ENCODE measurements at regions not wholly inside any gene's neighbourhood (a gene's known extent, or its start where the extent isn't known, plus 50 kb on each side); places are given as distances from the start of the nearest gene placed in this dataset.

- no peaks in the 10 kb centered on the region for H3K27me3 ChIP-seq (ENCODE audit: low read length)
- no peaks in the 10 kb centered on the region for H3K9me2 ChIP-seq (replicated peaks; ENCODE audit: insufficient read depth, low read length)
- H3K9me3 ChIP-seq (ENCODE audit: insufficient read depth, low read length), result no peaks in the 10 kb centered on the region
Observed at GRCh38 chr22:48822278-48823233, 1005.1 kb downstream of the BRD1 start.

GRCh38 chr22:48821727-48822126 lies 1005.9 kb downstream of the BRD1 start:
- H3K27ac ChIP-seq (ENCODE audit: low read depth, low read length), result no peak overlapping the region
- H3K79me2 ChIP-seq (ENCODE audit: insufficient read depth, low read length), result no peaks in the 10 kb centered on the region
- H4K20me1 ChIP-seq (ENCODE audit: low read depth, low read length), result no peaks in the 10 kb centered on the region
- TF ChIP-seq CTCF (IDR thresholded peaks at IDR 0.05; ENCODE audit: insufficient read depth, low read length, poor library complexity, severe bottlenecking) (no peak), EZH2phosphoT487 (conservative IDR thresholded peaks at IDR 0.05; ENCODE audit: low read length) (no peak)
- no peak overlapping the region for H2AFZ ChIP-seq (ENCODE audit: low read depth, low read length, severe bottlenecking)
- H3K9ac ChIP-seq (ENCODE audit: low read length), result no peak overlapping the region
- no peaks in the 10 kb centered on the region for H3K9me2 ChIP-seq (replicated peaks; ENCODE audit: insufficient read depth, low read length)
- H3K4me3 ChIP-seq (ENCODE audit: insufficient read depth, low read length, poor library complexity, severe bottlenecking), result no peak overlapping the region
- H3K36me3 ChIP-seq (ENCODE audit: low read length), result no peaks in the 10 kb centered on the region
- no peaks in the 10 kb centered on the region for H3K27me3 ChIP-seq (ENCODE audit: low read length)
- H3K4me2 ChIP-seq (ENCODE audit: low read depth, low read length, poor library complexity, severe bottlenecking), result no peak overlapping the region
- no peaks in the 10 kb centered on the region for H3K9me3 ChIP-seq (ENCODE audit: insufficient read depth, low read length)
- no peaks in the 10 kb centered on the region for H3F3A ChIP-seq (ENCODE audit: insufficient read depth)

More at GRCh38 chr22:48822278-48823233, 1005.1 kb downstream of the BRD1 start:
- H3K9ac ChIP-seq (ENCODE audit: low read length), result no peak overlapping the region
- no peaks in the 10 kb centered on the region for H3K36me3 ChIP-seq (ENCODE audit: low read length)
- no peaks in the 10 kb centered on the region for H3K79me2 ChIP-seq (ENCODE audit: insufficient read depth, low read length)
- H3K4me2 ChIP-seq (ENCODE audit: low read depth, low read length, poor library complexity, severe bottlenecking), result no peak overlapping the region
- no peaks in the 10 kb centered on the region for H4K20me1 ChIP-seq (ENCODE audit: low read depth, low read length)
- no peak overlapping the region for H2AFZ ChIP-seq (ENCODE audit: low read depth, low read length, severe bottlenecking)
- no peak for TF ChIP-seq CTCF (IDR thresholded peaks at IDR 0.05; ENCODE audit: insufficient read depth, low read length, poor library complexity, severe bottlenecking)
- no peak for TF ChIP-seq EZH2phosphoT487 (conservative IDR thresholded peaks at IDR 0.05; ENCODE audit: low read length)
- H3K27ac ChIP-seq (ENCODE audit: low read depth, low read length), result no peak overlapping the region
- H3K4me3 ChIP-seq (ENCODE audit: insufficient read depth, low read length, poor library complexity, severe bottlenecking), result no peak overlapping the region
- H3F3A ChIP-seq (ENCODE audit: insufficient read depth), result no peaks in the 10 kb centered on the region

- Histone ChIP-seq H3K4me3 (ENCODE audit: insufficient read depth, low read length, poor library complexity, severe bottlenecking) (no peak overlapping the region), H3K36me3 (ENCODE audit: low read length) (no peaks in the 10 kb centered on the region), H3K27me3 (ENCODE audit: low read length) (no peaks in the 10 kb centered on the region), H4K20me1 (ENCODE audit: low read depth, low read length) (no peaks in the 10 kb centered on the region), H3K9me2 (replicated peaks; ENCODE audit: insufficient read depth, low read length) (no peaks in the 10 kb centered on the region), H3F3A (ENCODE audit: insufficient read depth) (no peaks in the 10 kb centered on the region), H3K9ac (ENCODE audit: low read length) (no peak overlapping the region), H3K27ac (ENCODE audit: low read depth, low read length) (no peak overlapping the region), H3K9me3 (ENCODE audit: insufficient read depth, low read length) (no peaks in the 10 kb centered on the region), H3K4me2 (ENCODE audit: low read depth, low read length, poor library complexity, severe bottlenecking) (no peak overlapping the region), H3K79me2 (ENCODE audit: insufficient read depth, low read length) (no peaks in the 10 kb centered on the region), H2AFZ (ENCODE audit: low read depth, low read length, severe bottlenecking) (no peak overlapping the region)
- no peak for TF ChIP-seq CTCF (IDR thresholded peaks at IDR 0.05; ENCODE audit: insufficient read depth, low read length, poor library complexity, severe bottlenecking)
- TF ChIP-seq EZH2phosphoT487 (conservative IDR thresholded peaks at IDR 0.05; ENCODE audit: low read length), result no peak
Observed at GRCh38 chr22:48821346-48821690, 1006.4 kb downstream of the BRD1 start.
